Skeletal muscle tissue (tissue), 3 donors: ENCODE measurements at regions not wholly inside any gene's neighbourhood (a gene's known extent, or its start where the extent isn't known, plus 50 kb on each side); places are given as distances from the start of the nearest gene placed in this dataset.

ENCODE experiments used
- H3K27ac ChIP-seq: one replicate; pipeline ENCODE4 v1.7.0; 2013; ENCODE audit warnings: mild to moderate bottlenecking, low read depth, low read length, inconsistent platforms
- H3K27me3 ChIP-seq, 3 donors: one replicate each; pipeline ENCODE4 v1.7.0; 2013; ENCODE audit warnings: low read length in 3 of 3; ENCODE audit not compliant: control insufficient read depth in 3 of 3, insufficient read depth in 3 of 3
- H3K36me3 ChIP-seq, 3 donors: one replicate each; pipeline ENCODE4 v1.7.0; 2013; ENCODE audit warnings: low read length in 3 of 3; ENCODE audit not compliant: control insufficient read depth in 3 of 3, insufficient read depth in 3 of 3
- H3K4me1 ChIP-seq, 3 donors: one replicate each; pipeline ENCODE4 v1.7.0; 2013; ENCODE audit warnings: low read length in 3 of 3, mild to moderate bottlenecking in 3 of 3; ENCODE audit not compliant: control insufficient read depth in 3 of 3, insufficient read depth in 3 of 3
- H3K4me3 ChIP-seq, 3 donors: one replicate each; pipeline ENCODE4 v1.7.0; 2013; ENCODE audit warnings: low read length in 3 of 3
- H3K9ac ChIP-seq, 3 donors: one replicate each; pipeline ENCODE4 v1.7.0; 2013; ENCODE audit warnings: low read length in 3 of 3, mild to moderate bottlenecking in 3 of 3, moderate library complexity in 2 of 3, low read depth in 1 of 3
- H3K9me3 ChIP-seq, 3 donors: one replicate each; pipeline ENCODE4 v1.7.0; 2013; ENCODE audit warnings: low read length in 3 of 3; ENCODE audit not compliant: control insufficient read depth in 3 of 3
- donor health status: Osteomylitis.

DNA sequence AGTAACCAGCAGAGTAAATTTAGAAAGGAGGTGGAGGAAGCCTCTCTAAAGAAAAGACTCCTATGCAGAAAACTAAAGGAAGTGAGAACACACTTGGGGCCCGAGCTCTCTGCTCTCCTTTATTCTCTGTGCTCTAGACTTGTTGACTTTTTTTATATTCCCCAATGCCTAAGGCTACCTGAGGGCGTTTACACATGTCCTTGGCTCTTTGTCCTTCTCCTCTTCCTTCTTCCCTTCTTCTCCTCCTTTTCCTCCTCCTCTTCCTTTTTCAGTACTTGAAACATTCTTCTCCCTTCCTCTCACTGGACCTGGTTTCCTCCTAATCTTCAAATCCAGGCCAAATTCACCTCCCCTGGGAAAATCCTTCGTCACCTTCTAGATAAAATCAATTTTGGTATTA lies 256.4 kb upstream of the TRPC7 start:
- H3K9ac ChIP-seq, result no peak overlapping the region
- no peak overlapping the region for H3K4me3 ChIP-seq
- no peaks in the 10 kb centered on the region for H3K27me3 ChIP-seq
- no peaks in the 10 kb centered on the region for H3K9me3 ChIP-seq
- no peaks in the 10 kb centered on the region for H3K4me1 ChIP-seq
- no peak overlapping the region for H3K27ac ChIP-seq
- H3K36me3 ChIP-seq, result no peaks in the 10 kb centered on the region

DNA sequence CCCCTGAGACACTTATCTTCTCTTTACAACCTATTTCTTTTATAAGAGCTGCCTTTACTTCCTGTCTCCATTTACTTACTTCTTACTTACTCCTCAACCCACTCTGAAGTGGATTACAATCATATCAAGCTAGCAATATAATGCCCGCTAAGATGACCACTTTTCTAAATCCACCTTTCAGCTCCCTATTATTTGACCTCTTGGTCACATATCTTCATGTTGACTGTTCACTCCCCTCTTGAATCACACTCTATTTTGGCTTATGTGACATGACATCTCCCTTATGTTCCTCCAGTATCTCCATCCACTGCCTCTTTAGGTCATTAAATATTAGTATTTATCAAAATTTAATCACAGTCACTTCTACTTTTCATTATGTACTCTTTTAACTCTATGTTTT lies 255.3 kb upstream of the TRPC7 start:
- no peaks in the 10 kb centered on the region for H3K9me3 ChIP-seq
- no peaks in the 10 kb centered on the region for H3K27me3 ChIP-seq
- no peaks in the 10 kb centered on the region for H3K36me3 ChIP-seq
- H3K4me1 ChIP-seq, result no peaks in the 10 kb centered on the region
- H3K4me3 ChIP-seq, result no peak overlapping the region
- H3K9ac ChIP-seq, result no peak overlapping the region
- no peak overlapping the region for H3K27ac ChIP-seq

DNA sequence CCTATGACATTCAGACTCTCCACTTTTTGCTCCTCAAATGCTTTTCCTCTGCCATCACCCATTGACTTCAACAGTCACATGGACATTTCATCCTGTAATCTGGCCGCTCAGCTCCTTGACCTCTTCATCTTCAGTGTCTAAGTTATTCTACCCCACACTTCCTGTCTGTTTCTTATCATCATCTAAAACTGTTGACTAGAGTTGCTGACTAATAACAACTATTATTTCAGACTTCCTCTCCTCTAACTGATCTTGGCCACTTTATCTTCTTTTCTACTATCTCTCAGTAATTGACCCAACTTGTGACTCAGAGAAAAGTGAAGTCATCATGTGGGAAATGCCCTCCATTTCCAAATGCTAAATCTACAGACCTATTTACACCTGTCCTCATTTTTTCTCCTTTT lies 254.7 kb upstream of the TRPC7 start:
- no peaks in the 10 kb centered on the region for H3K36me3 ChIP-seq
- no peaks in the 10 kb centered on the region for H3K9me3 ChIP-seq
- H3K9ac ChIP-seq, result no peak overlapping the region
- H3K4me1 ChIP-seq, result no peaks in the 10 kb centered on the region
- H3K27me3 ChIP-seq, result no peaks in the 10 kb centered on the region
- no peak overlapping the region for H3K4me3 ChIP-seq
- no peak overlapping the region for H3K27ac ChIP-seq

- H3K4me1 ChIP-seq, result no peaks in the 10 kb centered on the region
- H3K27ac ChIP-seq, result no peak overlapping the region
- H3K9me3 ChIP-seq, result no peaks in the 10 kb centered on the region
- H3K9ac ChIP-seq, result no peak overlapping the region
- H3K27me3 ChIP-seq, result no peaks in the 10 kb centered on the region
- H3K4me3 ChIP-seq, result no peak overlapping the region
- H3K36me3 ChIP-seq, result no peaks in the 10 kb centered on the region
Measured at GRCh38 chr5:136619556-136619955, 254.2 kb upstream of the TRPC7 start.

DNA sequence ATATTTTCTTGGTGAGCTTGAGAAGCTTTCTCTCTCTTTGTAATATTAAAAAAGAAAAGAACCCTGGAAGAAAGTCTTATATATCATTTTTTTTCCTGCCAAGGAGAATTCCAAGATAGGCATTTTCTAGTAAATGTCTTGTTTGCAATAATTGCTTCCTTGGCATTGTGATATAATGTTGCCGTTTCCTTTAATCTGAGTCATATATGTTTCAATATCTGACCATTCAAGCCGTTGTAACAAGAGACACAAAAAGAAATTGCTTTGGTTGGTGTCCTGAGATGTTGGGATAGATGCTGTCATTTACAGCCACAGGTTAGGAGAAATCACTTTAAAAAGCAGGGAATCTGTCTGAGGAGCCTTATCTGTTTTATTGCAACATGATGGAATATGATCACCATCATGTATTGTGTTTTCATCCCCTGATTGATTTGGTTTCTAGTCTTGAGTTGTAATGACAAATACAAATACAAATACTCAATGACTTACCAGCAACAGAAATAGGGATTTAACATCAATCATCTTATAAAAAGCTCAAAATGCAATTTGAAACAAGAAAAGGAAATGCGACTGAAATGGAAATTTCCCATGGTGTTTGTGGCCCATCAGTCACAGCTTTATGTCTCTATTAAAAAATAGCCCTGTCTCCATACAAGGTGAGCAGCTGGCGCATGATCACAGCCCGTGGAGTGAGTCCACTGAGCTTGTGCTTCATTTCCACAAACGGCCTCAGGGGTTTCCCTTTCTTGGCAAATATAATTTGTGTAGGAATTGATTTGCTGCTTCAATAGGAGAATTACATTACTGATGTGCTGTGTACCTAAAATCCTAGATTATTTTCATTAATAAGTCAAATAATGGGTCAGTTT lies 250.1 kb upstream of the TRPC7 start:
- no peaks in the 10 kb centered on the region for H3K9me3 ChIP-seq
- H3K36me3 ChIP-seq, result no peaks in the 10 kb centered on the region
- H3K27ac ChIP-seq, result no peak overlapping the region
- no peak overlapping the region for H3K9ac ChIP-seq
- H3K27me3 ChIP-seq, result no peaks in the 10 kb centered on the region
- no peak overlapping the region for H3K4me3 ChIP-seq
- no peaks in the 10 kb centered on the region for H3K4me1 ChIP-seq

- H3K36me3 ChIP-seq, result no peaks in the 10 kb centered on the region
- H3K9me3 ChIP-seq, result no peaks in the 10 kb centered on the region
- no peaks in the 10 kb centered on the region for H3K4me1 ChIP-seq
- H3K9ac ChIP-seq, result no peak overlapping the region
- H3K27ac ChIP-seq, result no peak overlapping the region
- no peak overlapping the region for H3K4me3 ChIP-seq
- H3K27me3 ChIP-seq, result no peaks in the 10 kb centered on the region
Measured at GRCh38 chr5:136613230-136613629, 247.9 kb upstream of the TRPC7 start.

DNA sequence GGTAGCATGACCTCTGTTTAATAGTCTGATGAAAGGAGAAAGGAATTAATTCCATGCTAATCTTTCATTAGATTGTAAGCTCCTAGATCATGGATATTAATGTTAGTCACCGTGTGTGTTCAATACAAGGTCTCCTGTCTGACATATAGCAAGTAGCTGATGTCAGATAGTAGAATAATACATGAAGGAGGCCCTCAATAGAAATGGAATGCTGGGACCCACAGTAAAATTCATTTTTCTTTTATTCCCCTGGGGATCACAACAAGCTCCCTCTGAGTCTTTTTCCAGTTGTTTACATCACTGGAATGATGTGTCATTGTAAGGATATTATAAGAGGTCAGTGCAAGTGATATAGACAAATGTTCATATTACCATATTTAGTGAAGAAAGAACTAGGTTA lies 240.3 kb upstream of the TRPC7 start:
- no peak overlapping the region for H3K27ac ChIP-seq
- H3K9me3 ChIP-seq, result peaks cover 0 to 10% (median 6%) of the 10 kb centered on the region in 3 donors
- H3K4me3 ChIP-seq, result no peak overlapping the region
- no peak overlapping the region for H3K9ac ChIP-seq
- no peaks in the 10 kb centered on the region for H3K36me3 ChIP-seq
- H3K27me3 ChIP-seq, result no peaks in the 10 kb centered on the region
- H3K4me1 ChIP-seq, result no peaks in the 10 kb centered on the region

DNA sequence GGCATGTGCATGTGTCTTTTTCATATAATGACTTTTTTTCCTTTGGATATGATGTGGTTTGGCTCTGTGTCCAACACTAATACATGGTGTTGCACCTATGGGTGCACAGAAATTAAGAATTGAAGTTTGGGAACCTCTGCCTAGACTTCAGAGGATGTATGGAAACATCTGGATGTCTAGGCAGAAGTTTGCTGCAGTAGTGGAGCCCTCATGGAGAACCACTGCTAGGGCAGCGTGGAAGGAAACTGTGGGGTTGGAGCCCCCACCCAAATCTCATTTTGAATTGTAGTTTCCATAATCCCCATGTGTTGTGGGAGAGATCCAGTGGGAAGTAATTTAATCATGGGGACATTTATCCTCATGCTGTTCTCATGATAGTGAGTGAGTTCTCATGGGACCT lies 235.0 kb upstream of the TRPC7 start:
- Histone ChIP-seq H3K27me3 (no peaks in the 10 kb centered on the region), H3K9ac (no peak overlapping the region), H3K27ac (no peak overlapping the region), H3K4me3 (no peak overlapping the region), H3K4me1 (no peaks in the 10 kb centered on the region), H3K9me3 (peaks cover 3 to 7% (median 5%) of the 10 kb centered on the region in 3 donors), H3K36me3 (no peaks in the 10 kb centered on the region)

GRCh38 chr5:136598802-136599404 lies 233.6 kb upstream of the TRPC7 start:
- Histone ChIP-seq H3K4me3 (no peak overlapping the region), H3K9ac (no peak overlapping the region), H3K4me1 (no peaks in the 10 kb centered on the region), H3K27me3 (no peaks in the 10 kb centered on the region), H3K27ac (no peak overlapping the region), H3K36me3 (no peaks in the 10 kb centered on the region), H3K9me3 (peaks cover 3 to 7% (median 5%) of the 10 kb centered on the region in 3 donors)

- H3K27me3 ChIP-seq, result no peaks in the 10 kb centered on the region
- H3K9me3 ChIP-seq, result no peaks in the 10 kb centered on the region
- no peak overlapping the region for H3K4me3 ChIP-seq
- no peak overlapping the region for H3K9ac ChIP-seq
- H3K4me1 ChIP-seq, result no peaks in the 10 kb centered on the region
- H3K36me3 ChIP-seq, result no peaks in the 10 kb centered on the region
- H3K27ac ChIP-seq, result no peak overlapping the region
Measured at GRCh38 chr5:136594416-136594815, 229.1 kb upstream of the TRPC7 start.
